Liver (tissue), 8 donors: ENCODE measurements at regions not wholly inside any gene's neighbourhood (a gene's known extent, or its start where the extent isn't known, plus 50 kb on each side); places are given as distances from the start of the nearest gene placed in this dataset.

Experiments used
- DNase-seq: peaks from one replicate; pipeline ENCODE4 v3.0.0-alpha.2; 2017; ENCODE audit warnings: low spot score
- H3K27ac ChIP-seq, 2 donors: one replicate each; pipeline ENCODE4 v1.7.0; 2013; ENCODE audit warnings: inconsistent platforms in 2 of 2, low read length in 2 of 2, control low read depth in 1 of 2, low read depth in 1 of 2, mild to moderate bottlenecking in 1 of 2
- H3K27me3 ChIP-seq, 4 donors: one replicate each; pipeline versions ENCODE4 v1.6.1 to v1.7.0; 2013; ENCODE audit warnings: low read length in 3 of 4, inconsistent platforms in 1 of 4, mild to moderate bottlenecking in 1 of 4, moderate library complexity in 1 of 4; ENCODE audit not compliant: control insufficient read depth in 4 of 4, insufficient read depth in 4 of 4
- H3K36me3 ChIP-seq, 4 donors: one replicate each; pipeline versions ENCODE4 v1.6.1 to v1.7.0; 2013; ENCODE audit warnings: low read length in 3 of 4, mild to moderate bottlenecking in 3 of 4, low read depth in 1 of 4, moderate library complexity in 1 of 4; ENCODE audit not compliant: control insufficient read depth in 4 of 4, insufficient read depth in 3 of 4
- H3K4me1 ChIP-seq, 4 donors: one replicate each; pipeline versions ENCODE4 v1.6.1 to v1.7.0; 2013; ENCODE audit warnings: low read length in 3 of 4, mild to moderate bottlenecking in 3 of 4, moderate library complexity in 1 of 4; ENCODE audit not compliant: control insufficient read depth in 4 of 4, insufficient read depth in 4 of 4
- H3K4me3 ChIP-seq, 3 donors: one replicate each; pipeline versions ENCODE4 v1.6.1 to v1.7.0; 2013; ENCODE audit warnings: low read length in 3 of 3, control low read depth in 1 of 3, low read depth in 1 of 3, mild to moderate bottlenecking in 1 of 3
- H3K9ac ChIP-seq, 2 donors: one replicate each; pipeline ENCODE4 v1.7.0; 2013; ENCODE audit warnings: low read length in 2 of 2, mild to moderate bottlenecking in 2 of 2, moderate library complexity in 2 of 2, control low read depth in 1 of 2, low read depth in 1 of 2
- H3K9me3 ChIP-seq, 4 donors: one replicate each; pipeline versions ENCODE4 v1.6.1 to v1.7.0; 2013; ENCODE audit warnings: low read length in 3 of 4; ENCODE audit not compliant: control insufficient read depth in 4 of 4
- ATF3 ChIP-seq: IDR thresholded peaks from 2 replicates; pipeline ENCODE4 v1.6.1; 2016; ENCODE audit warnings: antibody characterized with exemption
- CTCF ChIP-seq: fragments of 150-350 bp; IDR thresholded peaks from 2 replicates; pipeline ENCODE4 v1.5.1; 2017; ENCODE audit warnings: improper control_type of control experiment, low read depth, low read length; ENCODE audit not compliant: missing input control
- EGR1 ChIP-seq, 2 donors: IDR thresholded peaks; 2 replicates each; pipeline ENCODE4 v1.6.1; 2016 to 2018; ENCODE audit warnings: antibody characterized with exemption in 2 of 2, low read depth in 2 of 2
- FOXA1 ChIP-seq: IDR thresholded peaks from 2 replicates; pipeline ENCODE4 v1.6.1; 2016; ENCODE audit warnings: antibody characterized with exemption
- FOXA2 ChIP-seq: IDR thresholded peaks from 2 replicates; pipeline ENCODE4 v1.6.1; 2016; ENCODE audit warnings: antibody characterized with exemption
- GABPA ChIP-seq, 2 donors: IDR thresholded peaks in 1 of 2; conservative IDR thresholded peaks in 1 of 2; 2 replicates each; pipeline ENCODE4 v1.6.1; 2016; ENCODE audit warnings: antibody characterized with exemption in 2 of 2, mild to moderate bottlenecking in 1 of 2, moderate library complexity in 1 of 2
- HNF4A ChIP-seq, 2 donors: conservative IDR thresholded peaks; 2 replicates each; pipeline ENCODE4 v1.6.1; 2016; ENCODE audit warnings: antibody characterized with exemption in 2 of 2, mild to moderate bottlenecking in 2 of 2
- HNF4G ChIP-seq: IDR thresholded peaks from 2 replicates; pipeline ENCODE4 v1.6.1; 2016; ENCODE audit warnings: antibody characterized with exemption
- JUND ChIP-seq, 2 donors: IDR thresholded peaks; 2 replicates each; pipeline ENCODE4 v1.6.1; 2016; ENCODE audit warnings: antibody characterized with exemption in 2 of 2
- MAX ChIP-seq: IDR thresholded peaks from 2 replicates; pipeline ENCODE4 v1.6.1; 2016; ENCODE audit warnings: antibody characterized with exemption
- NR2F2 ChIP-seq: IDR thresholded peaks from 2 replicates; pipeline ENCODE4 v1.6.1; 2016; ENCODE audit warnings: antibody characterized with exemption
- RAD21 ChIP-seq, 2 donors: IDR thresholded peaks; 2 replicates each; pipeline ENCODE4 v1.6.1; 2016; ENCODE audit warnings: antibody characterized with exemption in 2 of 2, mild to moderate bottlenecking in 2 of 2
- RXRA ChIP-seq, 2 donors: IDR thresholded peaks; 2 replicates each; pipeline ENCODE4 v1.6.1; 2017 to 2018; ENCODE audit warnings: antibody characterized with exemption in 2 of 2, mild to moderate bottlenecking in 1 of 2
- SP1 ChIP-seq: IDR thresholded peaks from 2 replicates; pipeline ENCODE4 v1.6.1; 2018; ENCODE audit warnings: antibody characterized with exemption, mild to moderate bottlenecking
- TAF1 ChIP-seq: conservative IDR thresholded peaks from 2 replicates; pipeline ENCODE4 v1.6.1; 2016; ENCODE audit warnings: antibody characterized with exemption, mild to moderate bottlenecking
- YY1 ChIP-seq: IDR thresholded peaks from 2 replicates; pipeline ENCODE4 v1.6.1; 2016; ENCODE audit warnings: antibody characterized with exemption, mild to moderate bottlenecking
- ZBTB33 ChIP-seq: IDR thresholded peaks from 2 replicates; pipeline ENCODE4 v1.6.1; 2016; ENCODE audit warnings: antibody characterized with exemption
- whole genome bisulfite sequencing: extraction: QIAGEN DNeasy Blood & Tissue Kit; methylation state at CpG from one replicate; pipeline ENCODE4 v1.1.7; 2013; 5-methylcytosine and 5-hydroxymethylcytosine counted together
- TF ChIP-seq, protein P1 (sequence below): IDR thresholded peaks from 2 replicates; pipeline ENCODE4 v1.6.1; 2016; ENCODE audit warnings: antibody characterized with exemption, mild to moderate bottlenecking
- donor health status: healthy.
- donor health status: healthy.
- donor health status: healthy.
- donor health status: healthy.
- donor health status: healthy.

DNA sequence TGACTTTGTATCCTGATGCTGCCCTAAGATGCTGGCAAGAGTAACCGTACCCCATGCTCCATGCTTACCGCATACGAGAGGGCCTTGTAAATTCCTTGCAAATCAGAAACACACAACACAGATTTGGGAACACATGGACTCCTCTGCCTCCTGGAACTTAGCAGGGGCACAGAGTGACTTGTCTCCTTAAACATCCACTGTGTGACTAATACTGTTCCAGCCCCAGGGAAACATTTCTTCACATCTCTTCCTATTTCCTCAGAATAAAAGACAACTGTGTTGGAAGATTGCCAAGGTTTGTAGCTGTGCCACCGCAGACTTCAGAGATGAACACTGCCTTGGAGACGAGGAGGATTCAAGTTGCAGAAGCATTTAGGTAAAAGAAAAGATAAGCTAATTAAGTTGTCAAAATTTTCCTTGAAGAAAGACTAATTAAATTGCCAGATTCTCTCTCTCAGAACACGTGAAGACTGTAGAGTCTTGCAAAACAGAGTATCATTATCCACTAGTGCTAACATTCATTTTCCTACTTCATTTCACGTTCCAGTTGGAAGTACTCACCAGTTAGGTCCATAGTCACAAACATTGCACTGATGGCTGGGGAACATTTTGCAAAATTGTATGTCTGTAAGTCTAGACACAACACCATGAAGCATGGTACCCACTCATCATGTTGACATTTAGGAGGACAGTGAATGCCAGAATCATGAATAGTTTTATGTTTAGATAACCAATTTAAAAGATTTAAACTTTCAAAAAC lies 188.8 kb downstream of the TSN start:
- Histone ChIP-seq H3K27ac (no peak overlapping the region), H3K4me1 (no peaks in the 10 kb centered on the region), H3K4me3 (no peak overlapping the region), H3K27me3 (peaks cover 0 to 5% (median 0%) of the 10 kb centered on the region in 4 donors), H3K36me3 (no peaks in the 10 kb centered on the region), H3K9ac (no peak overlapping the region), H3K9me3 (no peaks in the 10 kb centered on the region)
- 74% methylated on average over 7 of the region's 7 CpGs for WGBS
- no peak for TF ChIP-seq HNF4G
- TF ChIP-seq, protein P1, sequence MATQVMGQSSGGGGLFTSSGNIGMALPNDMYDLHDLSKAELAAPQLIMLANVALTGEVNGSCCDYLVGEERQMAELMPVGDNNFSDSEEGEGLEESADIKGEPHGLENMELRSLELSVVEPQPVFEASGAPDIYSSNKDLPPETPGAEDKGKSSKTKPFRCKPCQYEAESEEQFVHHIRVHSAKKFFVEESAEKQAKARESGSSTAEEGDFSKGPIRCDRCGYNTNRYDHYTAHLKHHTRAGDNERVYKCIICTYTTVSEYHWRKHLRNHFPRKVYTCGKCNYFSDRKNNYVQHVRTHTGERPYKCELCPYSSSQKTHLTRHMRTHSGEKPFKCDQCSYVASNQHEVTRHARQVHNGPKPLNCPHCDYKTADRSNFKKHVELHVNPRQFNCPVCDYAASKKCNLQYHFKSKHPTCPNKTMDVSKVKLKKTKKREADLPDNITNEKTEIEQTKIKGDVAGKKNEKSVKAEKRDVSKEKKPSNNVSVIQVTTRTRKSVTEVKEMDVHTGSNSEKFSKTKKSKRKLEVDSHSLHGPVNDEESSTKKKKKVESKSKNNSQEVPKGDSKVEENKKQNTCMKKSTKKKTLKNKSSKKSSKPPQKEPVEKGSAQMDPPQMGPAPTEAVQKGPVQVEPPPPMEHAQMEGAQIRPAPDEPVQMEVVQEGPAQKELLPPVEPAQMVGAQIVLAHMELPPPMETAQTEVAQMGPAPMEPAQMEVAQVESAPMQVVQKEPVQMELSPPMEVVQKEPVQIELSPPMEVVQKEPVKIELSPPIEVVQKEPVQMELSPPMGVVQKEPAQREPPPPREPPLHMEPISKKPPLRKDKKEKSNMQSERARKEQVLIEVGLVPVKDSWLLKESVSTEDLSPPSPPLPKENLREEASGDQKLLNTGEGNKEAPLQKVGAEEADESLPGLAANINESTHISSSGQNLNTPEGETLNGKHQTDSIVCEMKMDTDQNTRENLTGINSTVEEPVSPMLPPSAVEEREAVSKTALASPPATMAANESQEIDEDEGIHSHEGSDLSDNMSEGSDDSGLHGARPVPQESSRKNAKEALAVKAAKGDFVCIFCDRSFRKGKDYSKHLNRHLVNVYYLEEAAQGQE, result no peak
- no peak for TF ChIP-seq YY1
- TF ChIP-seq ZBTB33, result no peak
- TF ChIP-seq EGR1 (IDR thresholded peaks at IDR 0.05; ENCODE audit: low read depth in 2 of 2), result no peak
- no peak for TF ChIP-seq MAX
- TF ChIP-seq NR2F2, result no peak
- TF ChIP-seq JUND (IDR thresholded peaks at IDR 0.05), result no peak
- no peak for TF ChIP-seq CTCF
- no peak for TF ChIP-seq FOXA2
- no peak for TF ChIP-seq ATF3
- TF ChIP-seq GABPA (IDR thresholded peaks at IDR 0.05 in 1 of 2, conservative IDR thresholded peaks at IDR 0.05 in 1 of 2), result no peak
- no peak for TF ChIP-seq SP1
- no peak for TF ChIP-seq HNF4A (conservative IDR thresholded peaks at IDR 0.05)
- TF ChIP-seq RAD21 (IDR thresholded peaks at IDR 0.05), result no peak
- no peak for TF ChIP-seq FOXA1
- no peak for TF ChIP-seq TAF1
- TF ChIP-seq RXRA (IDR thresholded peaks at IDR 0.05), result no peak
- no peak for DNase-seq
